ENCODE measurements at regions not wholly inside any gene's neighbourhood (a gene's known extent, or its start where the extent isn't known, plus 50 kb on each side); places are given as distances from the start of the nearest gene placed in this dataset.
"Not testable (repeated sequence)": the region's sequence is repeated elsewhere in the genome, so short reads cannot be mapped to it uniquely, and the experiment has no call there.

- no peak overlapping the region for H3K4me3 ChIP-seq (replicated peaks in 1 of 3; ENCODE audit: insufficient read depth in 1 of 3, low read depth in 1 of 3, low read length in 3 of 3)
- BruUV-seq (replicated peaks): no TSS peak
- FAIRE-seq (no peak), DNase-seq (ENCODE audit: low read depth, low spot score) (no peak)
- no peaks in the 10 kb centered on the region for H3K79me2 ChIP-seq (ENCODE audit: control insufficient read depth, insufficient read depth, low read length)
- no peaks in the 10 kb centered on the region for H3K9me3 ChIP-seq (replicated peaks; ENCODE audit: control insufficient read depth, insufficient read depth, low read length)
- no peak overlapping the region for H3K9ac ChIP-seq (replicated peaks; ENCODE audit: extremely low read depth, insufficient read depth, low read length)
- ChIA-PET CTCF (no interaction called here), POLR2A (no interaction called here)
- no peaks in the 10 kb centered on the region for H4K20me1 ChIP-seq (replicated peaks; ENCODE audit: control insufficient read depth, extremely low read depth, insufficient read depth, low read length)
- intact Hi-C loops (cut with micrococcal nuclease): no loop called here
- H3K4me2 ChIP-seq (ENCODE audit: insufficient read depth, low read length): no peak overlapping the region
- H2AFZ ChIP-seq (ENCODE audit: low read depth, low read length): no peak overlapping the region
- dilution Hi-C loops (cut with MboI; ENCODE audit: extremely low pct_ligation_motif_present, low sequenced_read_pairs): no loop called here
- H3K27ac ChIP-seq (ENCODE audit: insufficient read depth, low read depth, low read length): no peak overlapping the region
- H3K9me1 ChIP-seq (replicated peaks; ENCODE audit: control insufficient read depth, extremely low read depth, insufficient read depth, low read length): no peaks in the 10 kb centered on the region
- H3K4me1 ChIP-seq (ENCODE audit: control insufficient read depth, extremely low read depth, insufficient read depth, low read length): no peaks in the 10 kb centered on the region
- H3K27me3 ChIP-seq (ENCODE audit: control insufficient read depth in 2 of 2, insufficient read depth in 2 of 2, low read length in 2 of 2): no peaks in the 10 kb centered on the region
- TF ChIP-seq, protein P1, sequence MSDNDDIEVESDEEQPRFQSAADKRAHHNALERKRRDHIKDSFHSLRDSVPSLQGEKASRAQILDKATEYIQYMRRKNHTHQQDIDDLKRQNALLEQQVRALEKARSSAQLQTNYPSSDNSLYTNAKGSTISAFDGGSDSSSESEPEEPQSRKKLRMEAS (IDR thresholded peaks at IDR 0.05; ENCODE audit: insufficient read depth, insufficient read length): no peak
- TF ChIP-seq JUN (IDR thresholded peaks at IDR 0.05; ENCODE audit: borderline replicate concordance, insufficient read depth, insufficient read length, low read depth): no peak
- TF ChIP-seq MYC (IDR thresholded peaks at IDR 0.05; ENCODE audit: low read depth, low read length): no peak
- TF ChIP-seq EZH2 (IDR thresholded peaks at IDR 0.05; ENCODE audit: borderline replicate concordance, low read depth, low read length, severe bottlenecking): no peak
- TF ChIP-seq, protein P2, sequence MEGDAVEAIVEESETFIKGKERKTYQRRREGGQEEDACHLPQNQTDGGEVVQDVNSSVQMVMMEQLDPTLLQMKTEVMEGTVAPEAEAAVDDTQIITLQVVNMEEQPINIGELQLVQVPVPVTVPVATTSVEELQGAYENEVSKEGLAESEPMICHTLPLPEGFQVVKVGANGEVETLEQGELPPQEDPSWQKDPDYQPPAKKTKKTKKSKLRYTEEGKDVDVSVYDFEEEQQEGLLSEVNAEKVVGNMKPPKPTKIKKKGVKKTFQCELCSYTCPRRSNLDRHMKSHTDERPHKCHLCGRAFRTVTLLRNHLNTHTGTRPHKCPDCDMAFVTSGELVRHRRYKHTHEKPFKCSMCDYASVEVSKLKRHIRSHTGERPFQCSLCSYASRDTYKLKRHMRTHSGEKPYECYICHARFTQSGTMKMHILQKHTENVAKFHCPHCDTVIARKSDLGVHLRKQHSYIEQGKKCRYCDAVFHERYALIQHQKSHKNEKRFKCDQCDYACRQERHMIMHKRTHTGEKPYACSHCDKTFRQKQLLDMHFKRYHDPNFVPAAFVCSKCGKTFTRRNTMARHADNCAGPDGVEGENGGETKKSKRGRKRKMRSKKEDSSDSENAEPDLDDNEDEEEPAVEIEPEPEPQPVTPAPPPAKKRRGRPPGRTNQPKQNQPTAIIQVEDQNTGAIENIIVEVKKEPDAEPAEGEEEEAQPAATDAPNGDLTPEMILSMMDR (IDR thresholded peaks at IDR 0.05; ENCODE audit: extremely low read depth in 1 of 2, insufficient read depth in 1 of 2, low read depth in 1 of 2, low read length in 2 of 2): no peak
- TF ChIP-seq POLR2AphosphoS5 (IDR thresholded peaks at IDR 0.05; ENCODE audit: insufficient read depth, low read depth, low read length): no peak
- no peak for TF ChIP-seq GATA2 (IDR thresholded peaks at IDR 0.05; ENCODE audit: insufficient read depth, insufficient read length, low read depth, low read length)
- no peak for TF ChIP-seq FOS (IDR thresholded peaks at IDR 0.05; ENCODE audit: borderline replicate concordance, insufficient read depth, low read length)
- TF ChIP-seq POLR2A (IDR thresholded peaks at IDR 0.05; ENCODE audit: low read depth, low read length): no peak
- no peaks in the 10 kb centered on the region for H3K36me3 ChIP-seq (ENCODE audit: control insufficient read depth in 2 of 2, extremely low read depth in 1 of 2, insufficient read depth in 2 of 2, low read length in 2 of 2)
Measured at GRCh38 chr3:153789380-153789779, 331.8 kb upstream of the ARHGEF26 start.

GRCh38 chr3:153797056-153797455 lies 324.1 kb upstream of the ARHGEF26 start:
- intact Hi-C loops (cut with micrococcal nuclease); H3K9me1 ChIP-seq (replicated peaks; ENCODE audit: control insufficient read depth, extremely low read depth, insufficient read depth, low read length); FAIRE-seq; POLR2A ChIA-PET; H3K36me3 ChIP-seq (ENCODE audit: control insufficient read depth in 2 of 2, extremely low read depth in 1 of 2, insufficient read depth in 2 of 2, low read length in 2 of 2); H3K9ac ChIP-seq (replicated peaks; ENCODE audit: extremely low read depth, insufficient read depth, low read length); BruUV-seq (replicated peaks); dilution Hi-C loops (cut with MboI; ENCODE audit: extremely low pct_ligation_motif_present, low sequenced_read_pairs); H3K4me2 ChIP-seq (ENCODE audit: insufficient read depth, low read length); H3K4me3 ChIP-seq (replicated peaks in 1 of 3; ENCODE audit: insufficient read depth in 1 of 3, low read depth in 1 of 3, low read length in 3 of 3); H4K20me1 ChIP-seq (replicated peaks; ENCODE audit: control insufficient read depth, extremely low read depth, insufficient read depth, low read length); H3K79me2 ChIP-seq (ENCODE audit: control insufficient read depth, insufficient read depth, low read length); H3K9me3 ChIP-seq (replicated peaks; ENCODE audit: control insufficient read depth, insufficient read depth, low read length); H2AFZ ChIP-seq (ENCODE audit: low read depth, low read length); H3K27ac ChIP-seq (ENCODE audit: insufficient read depth, low read depth, low read length); DNase-seq (ENCODE audit: low read depth, low spot score); H3K4me1 ChIP-seq (ENCODE audit: control insufficient read depth, extremely low read depth, insufficient read depth, low read length); CTCF ChIA-PET; H3K27me3 ChIP-seq (ENCODE audit: control insufficient read depth in 2 of 2, insufficient read depth in 2 of 2, low read length in 2 of 2): not testable (repeated sequence)
